ENCODE measurements at regions not wholly inside any gene's neighbourhood (a gene's known extent, or its start where the extent isn't known, plus 50 kb on each side); places are given as distances from the start of the nearest gene placed in this dataset.

- Histone ChIP-seq H3K4me3 (replicated peaks in 1 of 3; ENCODE audit: insufficient read depth in 1 of 3, low read depth in 1 of 3, low read length in 3 of 3) (no peak overlapping the region), H3K9me1 (replicated peaks; ENCODE audit: control insufficient read depth, extremely low read depth, insufficient read depth, low read length) (no peaks in the 10 kb centered on the region), H3K9ac (replicated peaks; ENCODE audit: extremely low read depth, insufficient read depth, low read length) (no peak overlapping the region), H3K4me2 (ENCODE audit: insufficient read depth, low read length) (no peak overlapping the region), H3K9me3 (replicated peaks; ENCODE audit: control insufficient read depth, insufficient read depth, low read length) (no peaks in the 10 kb centered on the region), H4K20me1 (replicated peaks; ENCODE audit: control insufficient read depth, extremely low read depth, insufficient read depth, low read length) (no peaks in the 10 kb centered on the region), H3K27ac (ENCODE audit: insufficient read depth, low read depth, low read length) (no peak overlapping the region), H3K79me2 (ENCODE audit: control insufficient read depth, insufficient read depth, low read length) (no peaks in the 10 kb centered on the region), H2AFZ (ENCODE audit: low read depth, low read length) (no peak overlapping the region), H3K4me1 (ENCODE audit: control insufficient read depth, extremely low read depth, insufficient read depth, low read length) (no peaks in the 10 kb centered on the region), H3K27me3 (ENCODE audit: control insufficient read depth in 2 of 2, insufficient read depth in 2 of 2, low read length in 2 of 2) (no peaks in the 10 kb centered on the region), H3K36me3 (ENCODE audit: control insufficient read depth in 2 of 2, extremely low read depth in 1 of 2, insufficient read depth in 2 of 2, low read length in 2 of 2) (no peaks in the 10 kb centered on the region)
- FAIRE-seq (no peak), DNase-seq (ENCODE audit: low read depth, low spot score) (no peak)
- CTCF ChIA-PET = no interaction called here
- intact Hi-C loops (cut with micrococcal nuclease) = no loop called here
- TF ChIP-seq FOS (IDR thresholded peaks at IDR 0.05; ENCODE audit: borderline replicate concordance, insufficient read depth, low read length) = no peak
- no peak for TF ChIP-seq GATA2 (IDR thresholded peaks at IDR 0.05; ENCODE audit: insufficient read depth, insufficient read length, low read depth, low read length)
- TF ChIP-seq MAX (IDR thresholded peaks at IDR 0.05; ENCODE audit: insufficient read depth, insufficient read length) = no peak
- TF ChIP-seq EZH2 (IDR thresholded peaks at IDR 0.05; ENCODE audit: borderline replicate concordance, low read depth, low read length, severe bottlenecking) = no peak
- no peak for TF ChIP-seq POLR2A (IDR thresholded peaks at IDR 0.05; ENCODE audit: low read depth, low read length)
- TF ChIP-seq JUN (IDR thresholded peaks at IDR 0.05; ENCODE audit: borderline replicate concordance, insufficient read depth, insufficient read length, low read depth) = no peak
- no peak for TF ChIP-seq POLR2AphosphoS5 (IDR thresholded peaks at IDR 0.05; ENCODE audit: insufficient read depth, low read depth, low read length)
- TF ChIP-seq CTCF (IDR thresholded peaks at IDR 0.05; ENCODE audit: extremely low read depth in 1 of 2, insufficient read depth in 1 of 2, low read depth in 1 of 2, low read length in 2 of 2) = no peak
- TF ChIP-seq MYC (IDR thresholded peaks at IDR 0.05; ENCODE audit: low read depth, low read length) = no peak
- dilution Hi-C loops (cut with MboI; ENCODE audit: extremely low pct_ligation_motif_present, low sequenced_read_pairs) = no loop called here
- POLR2A ChIA-PET = no interaction called here
- no TSS peak for BruUV-seq (replicated peaks)
Observed at GRCh38 chr10:58932577-58933314, 243.7 kb upstream of the PHYHIPL start.

All from endothelial cell of umbilical vein (primary cell).